SU-DHL-6 (cell line): ENCODE measurements at regions not wholly inside any gene's neighbourhood (a gene's known extent, or its start where the extent isn't known, plus 50 kb on each side); places are given as distances from the start of the nearest gene placed in this dataset.

Experiments used
- H2AFZ ChIP-seq: fragments of 200-600 bp; sonication (generic); 2 replicates; pipeline ENCODE4 v1.6.1; 2014; ENCODE audit warnings: low read depth, mild to moderate bottlenecking, moderate library complexity, mixed read lengths, antibody characterized with exemption, low read length; ENCODE audit not compliant: severe bottlenecking
- H3F3A ChIP-seq: fragments of 200-600 bp; shearing (Covaris generic); 2 replicates; pipeline ENCODE4 v1.6.0; 2016; ENCODE audit warnings: antibody characterized with exemption, mild to moderate bottlenecking; ENCODE audit not compliant: insufficient read depth
- H3K27ac ChIP-seq: fragments of 200-600 bp; sonication (generic); 2 replicates; pipeline ENCODE4 v1.5.1; 2016; ENCODE audit warnings: low read depth, mild to moderate bottlenecking, low read length, moderate library complexity, mixed read lengths
- H3K27me3 ChIP-seq: fragments of 200-600 bp; sonication (generic), shearing (Covaris generic); 2 replicates; pipeline ENCODE4 v1.6.0; 2014; ENCODE audit warnings: mild to moderate bottlenecking, low read length
- H3K36me3 ChIP-seq: fragments of 200-600 bp; sonication (generic); 2 replicates; pipeline ENCODE4 v1.6.1; 2014; ENCODE audit warnings: mild to moderate bottlenecking, low read length, mixed read lengths
- H3K4me2 ChIP-seq: fragments of 300-600, 200-600 bp; shearing (Covaris generic), sonication (generic); 2 replicates; pipeline ENCODE4 v1.6.0; 2014; ENCODE audit warnings: low read length, low read depth, mild to moderate bottlenecking; ENCODE audit not compliant: poor library complexity, severe bottlenecking
- H3K4me3 ChIP-seq: fragments of 200-600 bp; sonication (generic); 2 replicates; pipeline ENCODE4 v1.5.1; 2014; ENCODE audit warnings: antibody characterized with exemption, low read length, mild to moderate bottlenecking, mixed read lengths; ENCODE audit not compliant: insufficient read depth, poor library complexity, severe bottlenecking
- H3K79me2 ChIP-seq: fragments of 200-600 bp; sonication (generic); 2 replicates; pipeline ENCODE4 v1.6.1; 2014; ENCODE audit warnings: mild to moderate bottlenecking, low read length, moderate library complexity; ENCODE audit not compliant: insufficient read depth
- H3K9ac ChIP-seq: fragments of 200-600 bp; sonication (generic); 2 replicates; pipeline ENCODE4 v1.7.0; 2014; ENCODE audit warnings: mild to moderate bottlenecking, low read length
- H3K9me2 ChIP-seq: fragments of 200-600 bp; sonication (generic); replicated peaks from 2 replicates; pipeline ENCODE4 v1.6.1; 2014; ENCODE audit warnings: low read length; ENCODE audit not compliant: insufficient read depth
- H3K9me3 ChIP-seq: fragments of 200-600 bp; sonication (generic); 2 replicates; pipeline ENCODE4 v1.6.1; 2014; ENCODE audit warnings: low read length, mixed read lengths; ENCODE audit not compliant: insufficient read depth
- H4K20me1 ChIP-seq: fragments of 200-600 bp; sonication (generic); 2 replicates; pipeline ENCODE4 v1.6.1; 2014; ENCODE audit warnings: low read depth, mild to moderate bottlenecking, antibody characterized with exemption, low read length, moderate library complexity, mixed read lengths
- CTCF ChIP-seq: fragments of 200-600 bp; sonication (generic); IDR thresholded peaks from one replicate; pipeline ENCODE4 v1.5.1; 2017; ENCODE audit warnings: antibody characterized with exemption, mild to moderate bottlenecking, low read length, moderate library complexity; ENCODE audit not compliant: insufficient read depth, poor library complexity, severe bottlenecking
- EZH2phosphoT487 ChIP-seq: fragments of 200-600 bp; sonication (generic), shearing (Covaris generic); conservative IDR thresholded peaks from 2 replicates; pipeline ENCODE4 v1.6.1; 2018; ENCODE audit warnings: mild to moderate bottlenecking, antibody characterized with exemption, low read length, moderate library complexity, mixed read lengths

- Histone ChIP-seq H3K27me3 (no peaks in the 10 kb centered on the region), H3K9me3 (no peaks in the 10 kb centered on the region), H3K79me2 (no peaks in the 10 kb centered on the region), H3K9me2 (no peaks in the 10 kb centered on the region), H2AFZ (no peak overlapping the region), H3K4me2 (no peak overlapping the region), H4K20me1 (no peaks in the 10 kb centered on the region), H3K36me3 (no peaks in the 10 kb centered on the region), H3K27ac (no peak overlapping the region), H3K4me3 (no peak overlapping the region), H3K9ac (no peak overlapping the region), H3F3A (no peaks in the 10 kb centered on the region)
- TF ChIP-seq CTCF = no peak
- no peak for TF ChIP-seq EZH2phosphoT487
Observed at GRCh38 chr13:22262001-22262885, 591.4 kb downstream of the FGF9 start.

- Histone ChIP-seq H3K9ac (no peak overlapping the region), H3K79me2 (no peaks in the 10 kb centered on the region), H3K36me3 (no peaks in the 10 kb centered on the region), H3K27me3 (no peaks in the 10 kb centered on the region), H3K27ac (no peak overlapping the region), H3K4me2 (no peak overlapping the region), H4K20me1 (no peaks in the 10 kb centered on the region), H3F3A (no peaks in the 10 kb centered on the region), H3K9me2 (no peaks in the 10 kb centered on the region), H2AFZ (no peak overlapping the region), H3K9me3 (no peaks in the 10 kb centered on the region), H3K4me3 (no peak overlapping the region)
- TF ChIP-seq CTCF = no peak
Observed at GRCh38 chr13:22263185-22263584, 592.3 kb downstream of the FGF9 start.

GRCh38 chr13:22265563-22265962, 594.7 kb downstream of the FGF9 start:
- Histone ChIP-seq H3K27me3 (no peaks in the 10 kb centered on the region), H3K4me2 (no peak overlapping the region), H3F3A (no peaks in the 10 kb centered on the region), H3K9ac (no peak overlapping the region), H4K20me1 (no peaks in the 10 kb centered on the region), H3K9me2 (no peaks in the 10 kb centered on the region; the same call in 1 of the 2 replicates), H3K4me3 (no peak overlapping the region), H3K9me3 (no peaks in the 10 kb centered on the region), H3K79me2 (no peaks in the 10 kb centered on the region), H2AFZ (no peak overlapping the region), H3K27ac (no peak overlapping the region), H3K36me3 (no peaks in the 10 kb centered on the region)
- TF ChIP-seq CTCF (no peak), EZH2phosphoT487 (no peak)
